ENCODE measurements at regions not wholly inside any gene's neighbourhood (a gene's known extent, or its start where the extent isn't known, plus 50 kb on each side); places are given as distances from the start of the nearest gene placed in this dataset.
"Not testable (repeated sequence)": the region's sequence is repeated elsewhere in the genome, so short reads cannot be mapped to it uniquely, and the experiment has no call there.

GRCh38 chr6:159439651-159440050, 253.4 kb downstream of the SOD2 start:
- no peak for DNase-seq

- DNase-seq, result no peak
These were observed 254.9 kb downstream of the SOD2 start for GRCh38 chr6:159438106-159438505.

DNA sequence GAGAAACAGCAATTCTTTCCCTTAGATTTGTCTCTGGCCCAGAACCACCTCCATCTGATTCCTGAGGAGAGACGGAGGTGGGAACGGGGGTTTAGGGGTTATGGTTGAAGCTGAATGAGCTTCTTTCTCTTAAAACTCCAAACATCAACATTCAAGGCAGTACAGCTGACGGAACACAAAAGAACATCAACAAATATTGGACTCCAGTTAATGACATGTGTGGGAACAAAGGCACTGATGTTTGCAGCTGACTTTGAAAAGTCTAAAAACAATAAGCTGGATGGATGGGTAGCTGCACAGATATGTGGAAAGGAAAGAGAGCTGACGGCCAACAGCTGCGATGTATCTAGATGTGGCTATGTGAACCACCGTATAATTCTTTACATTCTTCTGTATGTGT, 256.5 kb downstream of the SOD2 start:
- DNase-seq, result no peak

DNA sequence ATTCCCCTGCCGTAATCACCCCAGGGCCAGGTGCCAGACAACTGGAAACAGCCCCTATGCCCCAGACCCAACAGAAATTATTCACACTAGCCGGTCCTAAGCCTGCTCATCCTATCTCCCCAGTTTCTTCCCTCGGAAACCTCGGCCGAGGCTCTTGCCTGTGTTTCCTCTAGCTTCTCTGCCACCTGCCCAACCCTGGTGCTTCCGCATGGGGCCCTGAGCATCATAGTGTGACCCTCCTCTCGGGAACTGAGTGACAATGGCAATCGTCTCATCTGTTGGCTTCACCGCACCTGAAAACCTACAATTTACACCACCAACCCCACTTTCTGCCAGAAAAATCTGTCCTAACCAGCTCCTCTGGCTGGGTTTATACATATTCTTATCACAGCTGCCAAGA, 257.3 kb downstream of the SOD2 start:
- DNase-seq, result no peak

GRCh38 chr6:159434410-159434809, 258.6 kb downstream of the SOD2 start:
- no peak for DNase-seq

DNA sequence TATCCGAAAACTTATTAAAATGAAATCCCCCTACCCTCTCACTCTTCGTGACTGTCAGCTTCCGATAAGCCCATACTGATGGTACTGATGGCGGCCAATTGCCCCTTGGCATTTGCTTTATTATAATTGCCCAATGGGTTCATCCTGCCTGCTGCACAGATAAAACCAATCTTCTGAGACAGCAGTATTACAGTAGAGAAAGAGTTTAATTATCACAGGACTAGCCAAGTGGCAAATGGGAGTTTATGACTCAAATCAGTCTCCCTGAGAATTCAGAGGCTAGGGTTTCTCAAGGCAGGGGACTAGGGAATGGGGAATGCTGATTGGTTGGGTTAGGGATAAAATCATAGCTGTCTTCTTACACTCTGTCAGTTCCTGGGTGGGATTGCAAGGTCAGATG, 259.5 kb downstream of the SOD2 start:
- DNase-seq, result no peak

- DNase-seq, result no peak
These were observed 261.3 kb downstream of the SOD2 start for GRCh38 chr6:159431750-159432149.

- no peak for DNase-seq
These were observed 261.1 kb downstream of the FNDC1 start for GRCh38 chr6:159430323-159430722.

DNA sequence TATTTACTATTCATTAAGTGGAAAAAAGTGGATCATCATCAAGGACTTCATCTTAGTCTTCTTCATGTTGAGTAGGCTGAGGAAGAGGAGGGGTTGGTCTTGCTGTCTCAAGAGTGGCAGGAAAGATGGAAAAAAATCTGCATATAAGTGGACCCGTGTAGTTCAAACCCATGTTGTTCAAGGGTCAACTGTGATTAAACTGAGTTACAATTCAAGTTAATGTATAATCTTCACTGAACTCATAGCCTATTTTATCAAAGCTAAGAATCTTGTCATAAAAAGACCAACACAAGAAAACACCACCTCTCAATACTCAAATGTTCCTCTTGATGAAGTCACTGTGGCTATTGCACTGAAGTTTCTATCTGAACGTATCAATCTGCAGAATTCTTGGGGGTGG, 260.2 kb downstream of the FNDC1 start:
- DNase-seq, result no peak

DNA sequence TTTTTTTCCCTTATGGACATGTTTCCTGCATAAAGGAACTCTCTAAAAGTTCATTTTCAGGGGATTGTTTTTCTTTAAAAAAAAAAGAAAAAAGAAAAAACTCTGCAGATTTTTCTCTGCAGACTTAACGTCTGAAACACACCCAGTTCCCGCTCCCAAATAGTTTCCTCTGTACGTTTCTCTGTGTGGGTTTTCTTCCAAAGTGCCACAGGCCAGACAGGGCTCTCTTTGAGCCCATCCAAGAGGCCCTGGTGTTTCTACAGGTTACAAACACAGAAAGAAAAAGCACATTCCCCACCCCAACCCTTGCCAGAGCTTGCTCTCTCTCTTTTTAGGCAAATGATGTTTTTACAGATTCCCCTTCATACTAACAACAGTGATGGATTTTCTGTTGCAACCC, 258.6 kb downstream of the FNDC1 start:
- DNase-seq, result no peak

GRCh38 chr6:159427335-159427734, 258.1 kb downstream of the FNDC1 start:
- no peak for DNase-seq

DNA sequence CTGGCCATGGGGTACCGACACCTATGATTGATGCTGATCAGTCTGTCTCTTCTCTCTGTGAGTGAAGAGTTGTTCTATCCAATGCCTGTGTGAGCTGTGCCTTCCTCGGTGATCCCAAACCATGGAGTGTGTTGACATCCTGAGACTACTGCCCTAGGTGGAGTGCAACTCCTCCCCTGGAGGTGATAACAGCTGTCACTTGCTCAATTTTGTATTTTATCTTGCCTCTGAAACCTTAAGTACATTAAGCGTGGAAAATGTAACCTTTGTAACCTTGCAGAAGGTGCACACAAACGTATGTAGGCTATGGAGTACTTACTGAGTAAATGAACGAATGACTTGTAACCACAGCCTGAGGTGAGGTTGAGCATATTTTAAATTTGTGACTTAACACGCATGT, 256.2 kb downstream of the FNDC1 start:
- no peak for DNase-seq

DNA sequence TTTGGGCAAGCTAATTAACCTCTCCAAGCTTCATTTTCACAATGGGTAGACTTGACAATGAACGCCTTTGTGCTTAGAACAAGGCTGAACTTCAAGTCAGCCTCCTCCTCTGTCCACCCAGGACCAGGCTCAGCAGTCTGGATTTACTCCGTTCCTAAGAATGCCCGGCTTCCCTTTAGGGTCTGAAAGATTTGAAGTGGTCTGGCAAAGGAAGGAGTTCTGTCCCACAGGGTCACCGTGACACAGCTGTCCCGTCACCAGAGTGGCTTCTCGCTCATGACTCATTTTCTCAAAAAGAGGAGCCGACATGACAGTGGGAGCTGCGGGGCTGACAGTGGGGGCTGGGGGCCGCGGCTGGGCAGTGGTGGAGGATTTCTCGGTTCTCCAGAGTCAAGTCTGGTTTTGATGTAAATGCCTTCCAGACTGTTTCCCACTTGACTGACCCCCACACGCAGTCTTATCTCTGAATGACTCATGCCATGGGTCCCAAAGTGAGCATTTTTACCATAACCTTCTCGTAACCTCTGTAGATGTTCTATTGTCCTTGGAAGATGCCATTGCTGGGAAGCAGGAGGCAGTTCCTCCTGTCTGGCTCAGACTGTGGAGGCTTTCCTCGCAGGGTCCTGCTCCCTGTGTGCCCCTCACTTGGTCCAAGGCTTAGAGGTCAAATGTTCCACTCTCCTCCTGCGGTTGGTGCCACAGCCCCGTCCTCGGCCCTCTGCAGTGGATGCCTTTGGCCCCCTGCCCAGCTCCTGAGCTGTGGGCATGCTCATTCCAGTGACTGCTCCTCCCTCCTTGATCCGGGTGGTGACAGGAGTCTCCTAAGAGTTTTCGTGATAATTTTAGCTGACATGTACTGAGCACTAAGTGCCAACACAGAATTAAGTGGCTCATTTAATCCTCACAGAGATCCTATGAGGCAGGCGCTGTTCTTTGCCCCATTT, 253.1 kb downstream of the FNDC1 start:
- DNase-seq, result no peak

DNA sequence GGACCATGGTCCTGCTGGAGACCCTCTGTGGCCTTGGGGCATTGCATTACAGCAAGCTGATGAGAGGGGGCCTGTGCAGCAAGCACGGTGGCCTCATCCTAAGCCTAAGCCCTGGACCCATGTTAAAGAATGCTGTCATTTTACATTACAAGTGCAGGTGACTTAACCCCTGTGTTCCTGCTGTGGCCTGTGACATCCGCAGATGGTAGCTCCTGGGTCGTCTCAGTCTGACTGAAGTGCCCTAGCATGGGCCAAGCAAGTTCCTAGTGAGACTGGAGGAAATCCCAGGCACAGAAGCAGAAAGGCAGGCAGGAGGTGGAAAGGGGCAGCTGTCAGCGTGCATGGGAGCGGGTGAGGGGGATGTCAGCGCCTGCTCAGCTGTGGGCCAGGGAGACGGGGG, 252.4 kb downstream of the FNDC1 start:
- DNase-seq, result no peak

- DNase-seq, result no peak
These were observed 249.8 kb downstream of the FNDC1 start for GRCh38 chr6:159418997-159419396.

DNA sequence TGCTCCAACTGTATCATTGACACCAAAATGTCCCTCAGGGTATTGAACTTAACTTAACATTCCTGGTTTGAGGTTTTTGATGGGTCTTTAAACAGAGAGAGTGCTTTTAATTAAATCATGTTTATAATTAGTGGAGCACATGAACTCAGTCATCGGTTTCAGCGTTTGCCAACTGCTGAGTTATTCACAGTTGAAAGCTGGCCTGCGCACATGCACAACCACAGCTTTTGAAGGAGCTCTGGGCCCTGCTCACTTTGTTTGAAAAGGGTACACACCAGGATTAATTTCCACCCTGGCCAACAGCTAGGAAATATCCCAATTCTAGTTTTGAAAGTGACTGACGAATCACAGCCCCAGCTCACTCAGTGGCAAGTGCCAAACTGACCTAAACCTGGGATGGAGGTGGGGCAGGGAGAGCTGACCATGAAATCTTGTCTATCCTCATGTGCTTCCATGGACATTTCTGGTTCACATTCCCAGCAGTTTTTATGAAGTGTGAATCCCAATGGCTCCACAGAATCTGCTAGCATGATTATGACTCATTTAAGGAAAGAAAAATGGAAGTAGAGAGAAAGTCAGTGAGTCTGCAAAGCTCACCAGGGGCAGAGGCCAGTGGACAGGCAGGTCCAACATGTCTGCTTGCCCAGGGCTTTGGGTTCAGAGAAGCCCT, 247.8 kb downstream of the FNDC1 start:
- no peak for DNase-seq

- DNase-seq, result no peak
These were observed 246.3 kb downstream of the FNDC1 start for GRCh38 chr6:159415540-159415939.

DNA sequence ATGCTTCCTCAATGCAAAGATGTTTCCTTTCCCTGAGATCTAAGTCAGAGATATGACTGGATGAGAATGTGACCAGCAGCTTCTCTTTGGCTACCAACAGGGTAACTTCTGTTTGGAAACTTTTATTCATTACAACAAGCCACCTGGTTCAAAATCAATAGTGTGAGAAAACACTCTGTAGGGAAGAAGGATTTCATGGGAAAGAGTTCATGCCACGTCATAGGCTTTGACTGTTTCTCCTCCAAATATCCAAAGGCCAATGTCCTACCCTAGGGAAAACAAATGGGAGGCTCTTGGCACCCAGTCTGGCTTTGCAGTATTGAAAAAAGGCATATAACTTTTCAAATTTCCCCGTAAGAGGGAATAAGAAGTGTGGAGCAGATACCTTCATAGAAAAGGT, 245.5 kb downstream of the FNDC1 start:
- DNase-seq, result no peak

- not testable (repeated sequence) for DNase-seq
These were observed 238.1 kb downstream of the FNDC1 start for GRCh38 chr6:159407211-159407780.

DNA sequence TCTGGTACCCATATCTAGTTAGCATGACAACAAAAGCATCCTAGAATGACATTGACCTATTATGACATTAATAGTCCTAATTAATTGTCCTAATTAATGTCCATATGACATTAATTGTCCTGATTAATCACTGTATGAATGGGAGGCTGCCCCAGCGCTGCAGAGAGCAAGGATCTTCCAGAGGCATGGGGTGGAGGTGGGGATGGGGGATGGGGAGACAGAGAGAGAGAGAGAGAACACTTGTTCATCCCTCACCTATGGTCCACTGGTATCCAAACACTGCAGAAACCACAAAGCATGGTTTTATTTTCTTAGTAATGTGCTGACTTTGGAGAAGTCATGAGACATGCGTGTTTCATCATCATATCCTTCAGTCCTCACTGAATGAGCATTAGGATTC, 235.1 kb downstream of the FNDC1 start:
- DNase-seq, result no peak

GRCh38 chr6:159400826-159401225, 231.6 kb downstream of the FNDC1 start:
- no peak for DNase-seq

- no peak for DNase-seq
These were observed 230.6 kb downstream of the FNDC1 start for GRCh38 chr6:159399751-159400221.

DNA sequence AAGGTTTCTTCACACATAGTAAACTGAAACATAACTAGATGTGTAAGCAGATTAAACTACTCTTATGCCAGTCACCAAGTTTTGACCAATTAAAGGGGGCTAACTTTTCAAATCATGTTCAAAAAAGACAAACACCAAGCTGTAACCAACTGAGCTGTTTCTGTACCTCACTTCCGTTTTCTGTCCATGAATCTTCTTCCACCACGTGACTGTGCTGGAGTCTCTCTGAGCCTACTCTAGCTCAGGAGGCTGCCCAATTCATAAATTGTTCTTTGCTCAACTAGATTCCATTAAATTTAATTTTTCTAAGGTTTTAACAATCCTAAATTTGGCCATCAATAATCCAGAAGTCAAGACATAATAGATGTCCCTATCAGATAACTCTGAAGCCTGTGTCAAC, 229.4 kb downstream of the FNDC1 start:
- no peak for DNase-seq

- no peak for DNase-seq
These were observed 228.6 kb downstream of the FNDC1 start for GRCh38 chr6:159397753-159398152.
